Activated T-cell treated with anti-CD3 and anti-CD28 coated beads, Interleukin-2, amount 50 U/mL, for 24 hours (primary cell): ENCODE measurements at regions not wholly inside any gene's neighbourhood (a gene's known extent, or its start where the extent isn't known, plus 50 kb on each side); places are given as distances from the start of the nearest gene placed in this dataset.

Experiments
- DNase-seq: peaks from one replicate; pipeline ENCODE4 v3.0.0-alpha.2; 2020
- H3K27ac Mint-ChIP-seq: 2 replicates; pipeline ENCODE4 v1.8.0; 2020; ENCODE audit warnings: mild to moderate bottlenecking, mixed read lengths
- H3K27me3 Mint-ChIP-seq: 2 replicates; pipeline ENCODE4 v1.8.0; 2020; ENCODE audit warnings: mixed read lengths
- H3K36me3 Mint-ChIP-seq: 2 replicates; pipeline ENCODE4 v1.8.0; 2020; ENCODE audit warnings: low read depth, mixed read lengths
- H3K4me1 Mint-ChIP-seq: 2 replicates; pipeline ENCODE4 v1.8.0; 2020; ENCODE audit warnings: low read depth, mixed read lengths
- H3K4me3 Mint-ChIP-seq: 2 replicates; pipeline ENCODE4 v1.8.0; 2020; ENCODE audit warnings: mild to moderate bottlenecking, moderate library complexity, mixed read lengths
- H3K9me3 Mint-ChIP-seq: 2 replicates; pipeline ENCODE4 v1.8.0; 2020; ENCODE audit warnings: mixed read lengths

DNA sequence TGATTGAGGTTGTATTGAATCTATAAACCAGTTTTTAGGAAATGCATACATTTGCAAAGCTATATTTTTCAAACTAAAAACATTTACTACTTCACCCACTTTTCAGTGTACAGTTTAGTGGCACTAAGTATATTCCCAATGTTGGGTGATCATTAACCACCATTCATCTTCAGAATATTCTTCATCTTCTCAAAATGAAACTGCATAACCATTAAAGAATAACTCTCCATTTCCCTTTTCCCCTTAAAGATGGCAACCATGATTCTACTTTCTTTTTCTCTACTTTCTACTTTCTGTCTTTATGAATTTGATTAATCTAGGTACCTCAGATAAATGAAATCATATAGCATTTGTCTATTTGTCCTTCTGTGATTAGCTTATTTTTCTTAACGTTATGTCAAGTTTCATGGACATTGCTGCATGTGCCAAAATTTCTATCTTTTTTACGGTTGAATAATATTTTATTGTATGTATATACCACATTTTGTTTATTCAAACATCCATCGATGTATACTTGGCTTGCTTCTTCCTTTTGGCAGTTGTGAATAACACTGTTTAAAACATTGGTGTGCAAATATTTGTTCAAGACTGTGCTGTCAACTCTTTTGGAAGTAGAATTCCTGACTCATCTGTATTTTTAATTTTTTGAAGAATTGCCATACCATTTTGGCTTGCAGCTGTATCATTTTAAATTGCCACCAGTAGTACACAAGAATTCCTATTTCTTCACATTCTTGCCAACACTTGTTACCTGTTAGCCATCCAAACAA, 104.9 kb downstream of the RPRM start:
- DNase-seq: no peak
- H3K4me1 Mint-ChIP-seq: no peaks in the 10 kb centered on the region
- H3K4me3 Mint-ChIP-seq: no peak overlapping the region
- no peak overlapping the region for H3K27ac Mint-ChIP-seq
- no peaks in the 10 kb centered on the region for H3K36me3 Mint-ChIP-seq
- peaks cover 4% of the 10 kb centered on the region for H3K9me3 Mint-ChIP-seq
- H3K27me3 Mint-ChIP-seq: no peaks in the 10 kb centered on the region

DNA sequence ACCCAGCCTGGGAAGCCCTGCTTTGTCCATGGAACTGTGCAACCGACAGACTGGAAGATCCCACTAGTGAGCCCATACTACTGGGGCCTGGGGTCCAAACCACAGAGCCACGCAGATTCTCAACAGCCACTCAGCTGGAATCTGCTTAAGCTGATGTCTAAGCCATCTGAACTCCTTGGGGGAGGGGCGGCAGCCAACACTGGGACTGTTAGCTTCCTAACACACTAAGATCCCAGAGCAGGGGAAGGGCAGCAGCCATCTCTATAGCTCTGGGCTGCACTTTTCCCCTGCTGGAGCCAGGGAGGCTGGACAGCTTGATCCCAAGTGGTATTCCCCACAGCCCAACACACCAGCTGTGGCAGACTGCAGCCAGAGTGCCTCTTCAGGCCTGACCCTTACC, 118.3 kb downstream of the RPRM start:
- H3K36me3 Mint-ChIP-seq: no peaks in the 10 kb centered on the region
- no peaks in the 10 kb centered on the region for H3K4me1 Mint-ChIP-seq
- peaks cover 4% of the 10 kb centered on the region for H3K9me3 Mint-ChIP-seq

DNA sequence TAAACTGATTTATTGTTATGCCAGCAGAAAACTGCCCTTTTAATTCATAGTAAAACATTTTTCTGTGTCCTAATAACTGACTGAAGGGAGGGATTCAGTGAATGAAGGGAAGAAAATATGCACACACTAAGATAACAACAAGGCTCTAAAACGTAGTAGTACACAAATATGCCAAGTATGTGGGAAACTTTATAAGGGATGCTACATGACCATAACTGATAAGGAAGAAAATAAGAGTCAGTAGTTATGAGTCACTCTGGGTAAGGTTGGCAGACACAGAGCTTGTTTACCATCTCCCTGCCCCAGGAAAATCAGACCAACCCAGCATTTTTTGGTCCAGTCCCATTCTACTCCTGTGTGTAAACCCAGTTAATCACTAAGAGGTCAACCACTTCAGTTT, 124.2 kb downstream of the RPRM start:
- H3K27ac Mint-ChIP-seq: no peak overlapping the region

More for the DNA sequence above, 118.3 kb downstream of the RPRM start:
- Mint-ChIP-seq H3K27ac (no peak overlapping the region), H3K4me3 (no peak overlapping the region), H3K27me3 (no peaks in the 10 kb centered on the region)
- no peak for DNase-seq

DNA sequence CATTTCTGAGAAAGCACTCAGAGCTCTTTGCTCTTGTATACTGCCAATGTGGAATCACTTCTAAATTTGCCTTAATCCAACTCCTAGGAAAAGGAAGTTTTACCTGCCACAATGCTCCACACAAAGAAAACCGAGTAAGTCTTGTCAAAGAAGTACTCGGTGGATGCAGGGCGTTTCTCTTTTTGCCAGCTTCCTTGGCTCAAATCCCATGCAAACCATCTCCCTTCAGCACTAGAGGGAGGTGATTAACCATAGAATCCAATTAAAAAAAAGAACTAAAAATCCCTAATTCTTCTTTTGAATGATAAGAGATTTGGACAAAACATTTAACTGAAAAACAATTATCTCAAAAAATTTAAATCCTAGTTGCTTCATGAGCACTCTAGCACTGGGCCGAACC, 129.0 kb downstream of the RPRM start:
- H3K27me3 Mint-ChIP-seq: no peaks in the 10 kb centered on the region
- no peaks in the 10 kb centered on the region for H3K4me1 Mint-ChIP-seq
- no peak overlapping the region for H3K27ac Mint-ChIP-seq
- H3K4me3 Mint-ChIP-seq: no peak overlapping the region
- H3K36me3 Mint-ChIP-seq: no peaks in the 10 kb centered on the region
- no peak for DNase-seq
- peaks cover 4% of the 10 kb centered on the region for H3K9me3 Mint-ChIP-seq

More for the DNA sequence above, 124.2 kb downstream of the RPRM start:
- H3K4me3 Mint-ChIP-seq: no peak overlapping the region
- no peaks in the 10 kb centered on the region for H3K27me3 Mint-ChIP-seq
- no peaks in the 10 kb centered on the region for H3K36me3 Mint-ChIP-seq
- no peak for DNase-seq
- no peaks in the 10 kb centered on the region for H3K4me1 Mint-ChIP-seq
- peaks cover 4% of the 10 kb centered on the region for H3K9me3 Mint-ChIP-seq

DNA sequence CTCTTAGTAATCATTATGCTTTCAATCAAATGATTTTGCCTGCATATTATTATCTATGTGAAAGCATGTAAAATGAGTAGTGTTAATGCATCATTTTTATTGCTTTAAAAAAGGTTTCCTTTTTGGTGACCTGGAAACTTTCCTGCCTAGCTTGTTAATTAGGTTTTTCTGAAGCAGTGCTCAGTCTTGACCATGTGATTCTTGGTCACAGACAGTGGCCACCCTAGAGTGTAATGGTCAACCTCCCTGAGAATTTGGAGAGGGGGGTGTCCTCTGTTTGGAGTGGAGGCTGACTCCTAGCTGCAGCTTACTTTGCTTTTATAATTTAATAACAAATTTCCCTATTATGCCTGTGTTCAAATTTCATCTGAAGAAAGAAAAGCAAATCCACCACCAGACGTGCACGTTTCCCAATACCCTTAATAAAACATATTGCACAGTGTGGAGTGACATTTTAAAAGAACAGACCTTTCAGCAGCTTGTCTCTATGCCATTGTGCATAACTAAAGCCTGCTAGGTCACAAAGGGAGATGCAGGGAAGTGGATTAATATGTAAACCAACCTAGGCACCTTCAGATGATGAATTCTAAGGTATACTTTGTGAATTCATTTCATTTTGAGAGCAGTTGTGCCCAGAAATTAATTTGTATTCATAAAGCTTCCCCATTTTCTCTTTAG, 130.6 kb downstream of the RPRM start:
- Mint-ChIP-seq H3K4me3 (no peak overlapping the region), H3K4me1 (no peaks in the 10 kb centered on the region), H3K9me3 (peaks cover 4% of the 10 kb centered on the region), H3K27ac (no peak overlapping the region), H3K36me3 (no peaks in the 10 kb centered on the region), H3K27me3 (no peaks in the 10 kb centered on the region)
- DNase-seq: no peak

DNA sequence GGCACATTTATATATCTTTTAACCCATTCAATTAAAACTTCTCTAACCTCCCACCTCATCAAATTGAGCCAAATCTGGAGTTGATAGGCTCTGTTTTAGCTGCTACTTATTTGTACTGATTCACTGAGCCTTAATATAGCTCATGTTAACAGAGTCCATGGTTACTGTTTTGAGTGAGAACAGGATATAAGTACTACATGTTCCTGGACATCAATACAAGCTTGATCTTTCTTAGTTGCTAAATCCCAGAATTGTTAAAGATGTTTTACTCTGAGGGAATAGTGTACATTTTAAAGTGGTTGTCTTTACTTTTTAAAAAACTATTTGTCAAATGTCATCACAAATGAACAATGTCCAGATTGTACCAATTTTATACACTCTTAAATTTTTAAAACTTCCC, 157.7 kb downstream of the RPRM start:
- no peak for DNase-seq
- no peak overlapping the region for H3K27ac Mint-ChIP-seq
- H3K9me3 Mint-ChIP-seq: peaks cover 6% of the 10 kb centered on the region
- H3K36me3 Mint-ChIP-seq: no peaks in the 10 kb centered on the region
- H3K27me3 Mint-ChIP-seq: no peaks in the 10 kb centered on the region
- no peaks in the 10 kb centered on the region for H3K4me1 Mint-ChIP-seq
- no peak overlapping the region for H3K4me3 Mint-ChIP-seq

DNA sequence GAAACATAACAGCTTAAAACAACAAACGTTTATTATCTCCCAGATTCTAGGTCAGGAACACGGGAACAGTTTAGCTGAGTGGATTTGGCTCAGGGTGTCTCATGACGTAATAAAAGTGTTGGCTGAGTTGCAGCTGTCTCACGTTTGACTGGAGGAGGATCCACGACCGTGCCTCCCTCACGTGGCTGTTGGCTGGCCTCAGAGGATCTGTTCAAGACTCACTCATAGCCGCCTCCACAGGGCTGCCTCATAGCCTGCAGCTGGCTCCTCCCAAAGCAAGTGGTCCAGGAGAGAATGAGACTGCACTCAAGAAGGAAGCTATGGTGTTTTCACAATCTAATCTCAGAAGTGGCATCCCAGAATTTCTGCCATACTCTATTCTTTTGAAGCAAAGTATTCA, 167.1 kb downstream of the RPRM start:
- no peaks in the 10 kb centered on the region for H3K36me3 Mint-ChIP-seq
- no peak for DNase-seq
- no peak overlapping the region for H3K4me3 Mint-ChIP-seq
- no peak overlapping the region for H3K27ac Mint-ChIP-seq
- H3K4me1 Mint-ChIP-seq: no peaks in the 10 kb centered on the region
- H3K27me3 Mint-ChIP-seq: no peaks in the 10 kb centered on the region
- peaks cover 2% of the 10 kb centered on the region for H3K9me3 Mint-ChIP-seq

DNA sequence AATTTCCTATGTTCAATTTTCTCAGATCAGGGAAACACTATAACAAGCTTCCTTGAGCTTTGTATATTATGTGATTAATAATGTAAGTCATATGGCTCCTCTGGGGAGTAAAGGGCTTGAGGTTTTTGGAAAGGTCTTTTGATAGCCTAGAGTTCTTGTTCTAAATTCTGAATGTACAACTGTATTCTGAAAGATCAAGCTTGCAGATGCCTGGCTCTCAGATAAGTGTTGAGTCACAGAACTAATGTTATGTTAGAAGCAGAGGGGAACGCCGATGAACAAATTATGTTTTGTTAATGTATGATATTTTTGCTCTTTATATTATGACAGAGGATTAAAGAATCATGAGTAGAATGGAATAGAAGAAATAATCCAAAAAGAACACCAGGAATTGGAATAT, 170.1 kb downstream of the RPRM start:
- H3K36me3 Mint-ChIP-seq: no peaks in the 10 kb centered on the region
- H3K4me3 Mint-ChIP-seq: no peak overlapping the region
- no peaks in the 10 kb centered on the region for H3K27me3 Mint-ChIP-seq
- H3K4me1 Mint-ChIP-seq: no peaks in the 10 kb centered on the region
- DNase-seq: no peak
- H3K27ac Mint-ChIP-seq: no peak overlapping the region
- H3K9me3 Mint-ChIP-seq: peaks cover 5% of the 10 kb centered on the region

DNA sequence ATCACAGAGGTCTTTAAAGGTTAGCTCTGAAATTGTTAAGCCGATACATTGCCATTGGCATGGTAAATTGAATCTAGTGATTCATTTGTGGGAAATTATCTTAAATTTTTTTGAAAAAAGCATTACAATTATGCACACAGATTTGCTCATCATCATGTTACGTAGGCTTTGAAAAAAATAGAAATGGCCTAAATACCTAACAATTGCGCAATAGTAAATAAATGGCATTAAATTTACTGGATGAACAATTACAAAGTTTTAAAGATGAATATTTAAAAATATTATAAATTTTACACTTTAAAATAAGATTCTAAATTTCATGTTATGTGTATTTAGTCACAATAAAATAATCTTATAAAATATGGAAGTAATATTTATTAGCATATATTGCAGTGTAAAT, 171.3 kb downstream of the RPRM start:
- Mint-ChIP-seq H3K4me1 (no peaks in the 10 kb centered on the region), H3K9me3 (peaks cover 5% of the 10 kb centered on the region), H3K27ac (no peak overlapping the region), H3K36me3 (no peaks in the 10 kb centered on the region), H3K27me3 (no peaks in the 10 kb centered on the region), H3K4me3 (no peak overlapping the region)
- no peak for DNase-seq

DNA sequence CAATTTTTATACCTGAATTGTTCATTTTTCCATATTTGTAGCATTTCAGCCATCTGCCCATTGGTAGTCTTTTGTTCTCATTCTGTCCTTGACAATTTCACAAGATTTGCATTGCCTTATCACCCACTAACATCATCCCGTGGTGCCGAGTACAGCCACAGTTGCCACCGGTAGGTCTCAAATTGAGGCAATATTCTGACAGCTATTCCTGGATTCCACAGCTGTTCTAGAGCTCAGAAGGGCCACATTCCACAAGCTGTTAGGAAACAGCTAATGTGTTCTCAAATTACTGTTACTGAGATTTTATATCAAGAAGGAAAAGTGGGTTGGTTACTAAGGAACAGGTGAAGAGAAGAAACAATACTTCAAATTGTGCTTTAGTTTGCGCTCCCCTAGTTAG, 178.8 kb downstream of the RPRM start:
- no peaks in the 10 kb centered on the region for H3K4me1 Mint-ChIP-seq
- H3K27ac Mint-ChIP-seq: no peak overlapping the region
- no peak for DNase-seq
- H3K4me3 Mint-ChIP-seq: no peak overlapping the region
- no peaks in the 10 kb centered on the region for H3K36me3 Mint-ChIP-seq
- H3K9me3 Mint-ChIP-seq: peaks cover 5% of the 10 kb centered on the region
- H3K27me3 Mint-ChIP-seq: no peaks in the 10 kb centered on the region

DNA sequence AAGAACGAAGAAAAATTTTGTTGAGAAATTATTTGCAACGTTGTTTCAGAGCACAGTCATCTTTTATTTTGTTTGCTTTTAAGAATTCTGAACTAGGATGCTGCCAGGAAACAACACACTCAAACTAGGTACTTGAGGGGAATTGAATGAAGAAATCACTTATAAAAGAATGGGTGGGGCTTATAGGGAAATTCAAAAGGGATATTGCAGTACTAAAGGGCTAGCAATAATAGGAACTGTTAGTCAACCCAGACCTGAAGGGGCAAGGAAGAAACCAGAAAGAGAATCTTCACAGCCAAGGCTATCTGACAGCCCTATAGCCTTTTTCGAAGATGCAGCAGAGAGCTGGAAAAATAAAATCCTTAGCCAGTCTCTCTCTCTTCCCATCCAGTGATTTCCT, 179.3 kb downstream of the RPRM start:
- H3K9me3 Mint-ChIP-seq: peaks cover 5% of the 10 kb centered on the region
- H3K4me1 Mint-ChIP-seq: no peaks in the 10 kb centered on the region
- H3K27me3 Mint-ChIP-seq: no peaks in the 10 kb centered on the region
- no peak overlapping the region for H3K4me3 Mint-ChIP-seq
- H3K36me3 Mint-ChIP-seq: no peaks in the 10 kb centered on the region
- no peak overlapping the region for H3K27ac Mint-ChIP-seq
- DNase-seq: no peak

DNA sequence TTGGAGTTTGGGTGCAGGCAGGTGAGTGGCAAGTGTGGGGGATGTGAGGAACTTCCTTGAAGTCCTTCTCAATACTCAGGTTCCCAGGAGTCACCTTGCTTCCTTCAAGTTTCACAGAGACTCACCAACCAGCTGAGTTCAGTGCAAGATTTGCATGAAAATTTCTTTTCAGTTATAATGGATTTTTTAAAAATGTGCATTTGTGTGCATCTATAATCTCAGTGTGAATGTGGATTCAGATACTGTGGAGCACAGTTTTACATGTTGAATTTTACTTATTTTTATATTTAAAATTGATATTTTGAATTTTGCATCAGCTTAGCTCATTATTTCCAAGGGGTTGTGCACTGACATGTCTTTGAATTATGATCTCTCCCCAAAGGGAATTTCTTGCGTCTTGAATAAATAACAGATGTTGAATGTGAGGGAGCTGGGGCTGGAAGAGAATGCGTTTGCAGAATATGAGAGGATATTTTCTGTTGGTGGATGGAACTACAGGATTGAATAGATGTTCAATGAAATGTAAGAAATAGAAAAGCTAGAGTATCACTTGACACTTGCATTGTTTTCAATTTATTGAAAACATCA, 184.3 kb downstream of the RPRM start:
- no peaks in the 10 kb centered on the region for H3K36me3 Mint-ChIP-seq
- no peaks in the 10 kb centered on the region for H3K9me3 Mint-ChIP-seq
- no peak overlapping the region for H3K4me3 Mint-ChIP-seq
- no peak for DNase-seq
- no peaks in the 10 kb centered on the region for H3K4me1 Mint-ChIP-seq
- H3K27me3 Mint-ChIP-seq: no peaks in the 10 kb centered on the region
- no peak overlapping the region for H3K27ac Mint-ChIP-seq

DNA sequence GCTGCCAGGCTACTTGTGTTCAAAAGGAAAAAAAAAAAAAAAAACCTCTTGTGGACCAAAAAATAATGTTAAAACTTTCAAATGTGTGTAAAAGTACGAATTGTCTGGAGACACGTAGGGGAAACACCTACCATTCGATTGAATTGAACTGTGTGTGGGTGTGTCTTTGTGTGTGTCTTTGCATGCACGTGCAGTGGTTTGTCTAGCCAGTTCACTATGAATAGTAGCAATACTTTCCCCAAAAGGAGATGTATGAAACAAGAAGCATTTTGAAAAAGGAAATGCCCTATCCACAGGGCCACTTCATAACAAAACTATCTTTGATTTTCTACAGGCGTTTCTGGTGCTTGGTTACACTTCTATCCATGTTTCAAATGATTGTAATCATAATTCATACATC, 186.8 kb downstream of the RPRM start:
- no peak overlapping the region for H3K4me3 Mint-ChIP-seq
- no peaks in the 10 kb centered on the region for H3K36me3 Mint-ChIP-seq
- no peak for DNase-seq
- H3K27me3 Mint-ChIP-seq: peaks cover 3% of the 10 kb centered on the region
- no peak overlapping the region for H3K27ac Mint-ChIP-seq
- H3K4me1 Mint-ChIP-seq: peaks cover 3% of the 10 kb centered on the region
- no peaks in the 10 kb centered on the region for H3K9me3 Mint-ChIP-seq

DNA sequence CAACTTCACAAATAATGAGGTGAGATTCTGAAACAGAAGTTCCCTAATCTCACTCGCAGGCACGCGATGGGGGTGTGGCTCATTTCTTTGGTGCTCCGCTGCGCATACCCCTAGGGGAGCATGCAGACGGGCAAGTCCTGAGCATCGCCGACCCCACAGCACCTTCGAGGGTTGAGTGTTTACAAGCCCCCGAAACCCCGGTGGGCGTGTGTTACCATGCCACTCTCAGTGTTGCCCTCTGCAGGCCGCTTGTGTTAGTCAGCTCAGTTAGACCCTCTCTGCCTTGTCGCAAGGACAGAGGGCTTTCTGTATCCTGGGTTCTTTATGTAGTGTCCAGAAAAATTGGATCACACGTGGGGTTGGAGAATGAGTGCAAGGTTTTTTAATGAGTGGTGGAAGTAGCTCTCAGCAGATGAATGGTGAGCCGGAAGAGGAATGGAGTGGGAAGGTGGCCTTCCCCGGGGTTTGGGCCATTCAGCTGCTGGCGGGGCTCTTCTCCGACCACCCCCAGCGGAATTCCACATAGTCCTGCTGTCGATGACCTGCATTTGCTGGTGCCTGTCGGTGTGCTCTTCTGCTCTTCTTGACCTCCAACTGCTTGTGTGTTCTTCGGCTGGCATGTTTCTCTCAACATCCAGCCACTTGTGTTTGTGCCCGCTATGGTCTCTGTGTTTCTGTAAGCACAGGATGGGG, 191.3 kb downstream of the RPRM start:
- H3K9me3 Mint-ChIP-seq: peaks cover 7% of the 10 kb centered on the region
- peak; percentile 32 for DNase-seq
- H3K36me3 Mint-ChIP-seq: no peaks in the 10 kb centered on the region
- H3K4me3 Mint-ChIP-seq: no peak overlapping the region
- H3K4me1 Mint-ChIP-seq: peaks cover 3% of the 10 kb centered on the region
- peaks cover 3% of the 10 kb centered on the region for H3K27me3 Mint-ChIP-seq
- H3K27ac Mint-ChIP-seq: no peak overlapping the region
